Erythroblast (primary cell): ENCODE measurements at regions not wholly inside any gene's neighbourhood (a gene's known extent, or its start where the extent isn't known, plus 50 kb on each side); places are given as distances from the start of the nearest gene placed in this dataset.

Experiments
- GATA1 ChIP-seq: IDR thresholded peaks from 2 replicates; pipeline ENCODE4 v1.6.1; 2011; ENCODE audit warnings: low read depth, mild to moderate bottlenecking, control low read depth, low read length, moderate library complexity
- POLR2A ChIP-seq: IDR thresholded peaks from 2 replicates; pipeline ENCODE4 v1.6.1; 2011; ENCODE audit warnings: mild to moderate bottlenecking, low read length

- TF ChIP-seq POLR2A (no peak), GATA1 (no peak)
Observed at GRCh38 chr2:237201461-237202287, 116.0 kb downstream of the COPS8 start.
